Choroid plexus epithelial cell (primary cell): ENCODE measurements at regions not wholly inside any gene's neighbourhood (a gene's known extent, or its start where the extent isn't known, plus 50 kb on each side); places are given as distances from the start of the nearest gene placed in this dataset.

Source experiments
- DNase-seq: peaks from one replicate; pipeline ENCODE4 v3.0.0-alpha.2; 2010; ENCODE audit warnings: low read depth
- H3K4me3 ChIP-seq: 2 replicates; pipeline ENCODE4 v1.5.1; 2011; ENCODE audit warnings: low read depth, mild to moderate bottlenecking, control low read depth, low read length, moderate library complexity
- TF ChIP-seq, protein P1 (sequence below): conservative IDR thresholded peaks from 2 replicates; pipeline ENCODE4 v1.5.1; 2011; ENCODE audit warnings: low read depth, mild to moderate bottlenecking, control low read depth, inconsistent platforms, low read length, moderate library complexity

DNA sequence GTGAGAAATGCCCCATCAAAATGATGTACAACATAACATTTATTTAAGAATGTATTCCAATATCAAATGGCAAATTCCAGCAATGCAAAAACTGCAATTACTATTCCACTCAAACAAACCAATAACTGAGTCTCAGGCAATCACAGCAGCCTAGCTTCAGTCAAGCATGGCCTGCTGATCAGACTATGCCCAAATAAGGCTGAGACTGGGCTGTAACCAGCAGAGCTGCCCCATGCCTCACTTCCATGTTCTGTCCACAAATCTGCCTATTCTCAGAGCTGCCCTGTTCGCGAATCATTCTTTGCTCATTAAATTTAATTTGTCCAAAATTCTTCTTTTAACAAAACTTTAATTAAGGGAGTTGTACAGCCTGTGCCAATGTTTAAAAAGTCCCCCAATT lies 155.4 kb downstream of the FNDC1 start:
- no peak overlapping the region for H3K4me3 ChIP-seq
- no peak for DNase-seq
- TF ChIP-seq, protein P1, sequence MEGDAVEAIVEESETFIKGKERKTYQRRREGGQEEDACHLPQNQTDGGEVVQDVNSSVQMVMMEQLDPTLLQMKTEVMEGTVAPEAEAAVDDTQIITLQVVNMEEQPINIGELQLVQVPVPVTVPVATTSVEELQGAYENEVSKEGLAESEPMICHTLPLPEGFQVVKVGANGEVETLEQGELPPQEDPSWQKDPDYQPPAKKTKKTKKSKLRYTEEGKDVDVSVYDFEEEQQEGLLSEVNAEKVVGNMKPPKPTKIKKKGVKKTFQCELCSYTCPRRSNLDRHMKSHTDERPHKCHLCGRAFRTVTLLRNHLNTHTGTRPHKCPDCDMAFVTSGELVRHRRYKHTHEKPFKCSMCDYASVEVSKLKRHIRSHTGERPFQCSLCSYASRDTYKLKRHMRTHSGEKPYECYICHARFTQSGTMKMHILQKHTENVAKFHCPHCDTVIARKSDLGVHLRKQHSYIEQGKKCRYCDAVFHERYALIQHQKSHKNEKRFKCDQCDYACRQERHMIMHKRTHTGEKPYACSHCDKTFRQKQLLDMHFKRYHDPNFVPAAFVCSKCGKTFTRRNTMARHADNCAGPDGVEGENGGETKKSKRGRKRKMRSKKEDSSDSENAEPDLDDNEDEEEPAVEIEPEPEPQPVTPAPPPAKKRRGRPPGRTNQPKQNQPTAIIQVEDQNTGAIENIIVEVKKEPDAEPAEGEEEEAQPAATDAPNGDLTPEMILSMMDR, result no peak
